Body of pancreas (tissue), 4 donors: ENCODE measurements at regions not wholly inside any gene's neighbourhood (a gene's known extent, or its start where the extent isn't known, plus 50 kb on each side); places are given as distances from the start of the nearest gene placed in this dataset.

ENCODE experiments used
- CTCF ChIP-seq, 7 experiments: fragments of 450-650 bp in 4 of 7; fragments of 200-600 bp in 3 of 7; sonication (generic) in 3 of 7; IDR thresholded peaks; one replicate each; pipeline ENCODE4 v1.5.1; 2016 to 2019; ENCODE audit warnings: antibody characterized with exemption in 7 of 7
- POLR2A ChIP-seq, 3 donors: fragments of 450-650 bp; IDR thresholded peaks; one replicate each; pipeline ENCODE4 v1.6.1; 2016; ENCODE audit warnings: antibody characterized with exemption in 3 of 3, mild to moderate bottlenecking in 2 of 3

- TF ChIP-seq CTCF (IDR thresholded peaks at IDR 0.05), result no peak
- TF ChIP-seq POLR2A (IDR thresholded peaks at IDR 0.05), result no peak
Observed at GRCh38 chr5:6212244-6212643, 166.1 kb downstream of the MED10 start.
